DOHH2 (cell line): ENCODE measurements at regions not wholly inside any gene's neighbourhood (a gene's known extent, or its start where the extent isn't known, plus 50 kb on each side); places are given as distances from the start of the nearest gene placed in this dataset.

Experiments
- H3F3A ChIP-seq: fragments of 200-600 bp; sonication (generic), shearing (Covaris generic); 2 replicates; pipeline ENCODE4 v1.6.0; 2016; ENCODE audit warnings: antibody characterized with exemption, mild to moderate bottlenecking; ENCODE audit not compliant: control insufficient read depth, insufficient read depth
- H3K27ac ChIP-seq: fragments of 200-600 bp; sonication (generic); 2 replicates; pipeline ENCODE4 v1.5.1; 2014; ENCODE audit warnings: low read depth, mild to moderate bottlenecking, low read length, moderate library complexity
- H3K27me3 ChIP-seq: fragments of 200-600 bp; sonication (generic); 2 replicates; pipeline ENCODE4 v1.6.1; 2014; ENCODE audit warnings: mild to moderate bottlenecking, low read length, mixed read lengths; ENCODE audit not compliant: control insufficient read depth
- H3K36me3 ChIP-seq: fragments of 200-600 bp; sonication (generic); 2 replicates; pipeline ENCODE4 v1.6.1; 2014; ENCODE audit warnings: mild to moderate bottlenecking, low read length, moderate library complexity, mixed read lengths; ENCODE audit not compliant: control insufficient read depth
- H3K4me1 ChIP-seq: fragments of 200-600 bp; sonication (generic); 2 replicates; pipeline ENCODE4 v1.6.1; 2014; ENCODE audit warnings: mild to moderate bottlenecking, low read length, mixed read lengths; ENCODE audit not compliant: control insufficient read depth
- H3K4me2 ChIP-seq: fragments of 200-600 bp; sonication (generic); 2 replicates; pipeline ENCODE4 v1.6.0; 2014; ENCODE audit warnings: mild to moderate bottlenecking, low read length, moderate library complexity
- H3K4me3 ChIP-seq: fragments of 200-600 bp; sonication (generic); 2 replicates; pipeline ENCODE4 v1.5.1; 2014; ENCODE audit warnings: mild to moderate bottlenecking, low read length, mixed read lengths
- H3K79me2 ChIP-seq: fragments of 200-600 bp; sonication (generic); 2 replicates; pipeline ENCODE4 v1.6.1; 2014; ENCODE audit warnings: mild to moderate bottlenecking, low read length, mixed read lengths; ENCODE audit not compliant: control insufficient read depth
- H3K9me2 ChIP-seq: fragments of 200-600 bp; sonication (generic); replicated peaks from 2 replicates; pipeline ENCODE4 v1.6.1; 2014; ENCODE audit warnings: mild to moderate bottlenecking, low read length, mixed read lengths; ENCODE audit not compliant: control insufficient read depth
- H3K9me3 ChIP-seq: fragments of 200-600 bp; sonication (generic); 2 replicates; pipeline ENCODE4 v1.6.1; 2014; ENCODE audit warnings: antibody characterized with exemption, low read length, mixed read lengths; ENCODE audit not compliant: control insufficient read depth, insufficient read depth
- H4K20me1 ChIP-seq: fragments of 200-600 bp; sonication (generic); 2 replicates; pipeline ENCODE4 v1.6.0; 2014; ENCODE audit warnings: low read depth, mild to moderate bottlenecking, antibody characterized with exemption, low read length, moderate library complexity; ENCODE audit not compliant: control insufficient read depth, insufficient read depth
- EZH2phosphoT487 ChIP-seq: fragments of 200-600 bp; sonication (generic); IDR thresholded peaks from 2 replicates; pipeline ENCODE4 v1.6.1; 2017; ENCODE audit warnings: borderline replicate concordance, mild to moderate bottlenecking, antibody characterized with exemption, low read length, moderate library complexity, mixed read lengths
- TF ChIP-seq, protein P1 (sequence below): fragments of 200-600 bp; sonication (generic); IDR thresholded peaks from one replicate; pipeline ENCODE4 v1.5.1; 2014; ENCODE audit warnings: antibody characterized with exemption, mild to moderate bottlenecking, low read depth, low read length; ENCODE audit not compliant: poor library complexity, severe bottlenecking

DNA sequence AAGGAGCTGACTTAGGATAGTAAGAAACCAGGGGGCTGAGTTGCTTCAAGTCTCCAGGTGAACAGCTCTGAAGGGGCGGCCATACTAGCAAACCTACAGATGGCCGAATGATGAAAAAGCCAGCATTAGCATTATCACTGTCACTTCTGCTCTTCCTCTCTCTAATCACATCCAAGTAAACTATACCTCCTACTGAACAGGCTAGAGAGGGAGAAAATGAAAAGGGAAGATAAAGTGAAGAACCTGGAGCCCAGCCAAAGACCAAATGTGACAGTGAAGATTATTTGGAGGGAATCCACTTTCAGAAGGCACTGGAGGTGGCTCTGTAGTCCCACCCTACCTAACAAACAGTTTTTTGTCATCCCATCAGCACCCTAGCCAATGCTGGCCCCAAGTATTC is 50.4 kb upstream of the PRPS1 start:
- Histone ChIP-seq H3K4me2 (no peak overlapping the region), H3K79me2 (no peaks in the 10 kb centered on the region), H3K4me1 (no peaks in the 10 kb centered on the region), H3K9me2 (no peaks in the 10 kb centered on the region), H4K20me1 (no peaks in the 10 kb centered on the region), H3K36me3 (no peaks in the 10 kb centered on the region), H3K9me3 (no peaks in the 10 kb centered on the region), H3K4me3 (no peak overlapping the region), H3F3A (no peaks in the 10 kb centered on the region), H3K27ac (no peak overlapping the region), H3K27me3 (no peaks in the 10 kb centered on the region)
- no peak for TF ChIP-seq EZH2phosphoT487
- TF ChIP-seq, protein P1, sequence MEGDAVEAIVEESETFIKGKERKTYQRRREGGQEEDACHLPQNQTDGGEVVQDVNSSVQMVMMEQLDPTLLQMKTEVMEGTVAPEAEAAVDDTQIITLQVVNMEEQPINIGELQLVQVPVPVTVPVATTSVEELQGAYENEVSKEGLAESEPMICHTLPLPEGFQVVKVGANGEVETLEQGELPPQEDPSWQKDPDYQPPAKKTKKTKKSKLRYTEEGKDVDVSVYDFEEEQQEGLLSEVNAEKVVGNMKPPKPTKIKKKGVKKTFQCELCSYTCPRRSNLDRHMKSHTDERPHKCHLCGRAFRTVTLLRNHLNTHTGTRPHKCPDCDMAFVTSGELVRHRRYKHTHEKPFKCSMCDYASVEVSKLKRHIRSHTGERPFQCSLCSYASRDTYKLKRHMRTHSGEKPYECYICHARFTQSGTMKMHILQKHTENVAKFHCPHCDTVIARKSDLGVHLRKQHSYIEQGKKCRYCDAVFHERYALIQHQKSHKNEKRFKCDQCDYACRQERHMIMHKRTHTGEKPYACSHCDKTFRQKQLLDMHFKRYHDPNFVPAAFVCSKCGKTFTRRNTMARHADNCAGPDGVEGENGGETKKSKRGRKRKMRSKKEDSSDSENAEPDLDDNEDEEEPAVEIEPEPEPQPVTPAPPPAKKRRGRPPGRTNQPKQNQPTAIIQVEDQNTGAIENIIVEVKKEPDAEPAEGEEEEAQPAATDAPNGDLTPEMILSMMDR, result no peak
